ENCODE measurements at regions not wholly inside any gene's neighbourhood (a gene's known extent, or its start where the extent isn't known, plus 50 kb on each side); places are given as distances from the start of the nearest gene placed in this dataset.

DNA sequence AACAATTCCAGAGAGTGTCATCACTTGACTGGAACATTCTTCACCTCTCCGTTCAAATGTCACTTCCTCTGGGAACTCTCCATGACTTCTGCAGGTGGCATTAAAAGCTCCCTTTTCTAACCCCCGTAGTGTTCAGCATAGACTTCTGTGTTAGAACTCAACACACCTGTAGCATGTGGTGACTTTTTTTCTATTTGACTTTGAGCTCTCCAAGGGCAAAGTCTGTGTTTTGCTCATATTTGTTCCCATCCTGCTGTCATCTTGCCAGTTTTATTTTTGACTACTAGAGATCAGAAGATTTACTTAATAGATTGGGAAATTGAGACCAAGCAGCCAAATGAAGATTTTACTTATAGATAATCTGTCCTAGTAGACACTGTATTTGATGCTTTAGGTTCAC is 367.1 kb downstream of the INSC start:
- no peak overlapping the region for H3K4me3 ChIP-seq (ENCODE audit: low read length, poor library complexity, severe bottlenecking)
- H3K9me2 ChIP-seq (replicated peaks; ENCODE audit: low read depth, low read length): no peaks in the 10 kb centered on the region
- H3K9ac ChIP-seq (ENCODE audit: low read depth, low read length, poor library complexity, severe bottlenecking): no peak overlapping the region
- no peaks in the 10 kb centered on the region for H4K20me1 ChIP-seq (ENCODE audit: insufficient read depth, low read length, poor library complexity, severe bottlenecking)
- H3K4me1 ChIP-seq (ENCODE audit: insufficient read depth, low read length, poor library complexity, severe bottlenecking): no peaks in the 10 kb centered on the region
- H3K9me3 ChIP-seq (ENCODE audit: insufficient read depth, low read depth, low read length): no peaks in the 10 kb centered on the region
- no peak overlapping the region for H2AFZ ChIP-seq (ENCODE audit: low read length)
- no peaks in the 10 kb centered on the region for H3K27me3 ChIP-seq (ENCODE audit: insufficient read depth, low read length, poor library complexity, severe bottlenecking)
- H3F3A ChIP-seq (ENCODE audit: low read depth): no peaks in the 10 kb centered on the region
- H3K36me3 ChIP-seq (ENCODE audit: insufficient read depth, low read length): no peaks in the 10 kb centered on the region
- TF ChIP-seq, protein P1, sequence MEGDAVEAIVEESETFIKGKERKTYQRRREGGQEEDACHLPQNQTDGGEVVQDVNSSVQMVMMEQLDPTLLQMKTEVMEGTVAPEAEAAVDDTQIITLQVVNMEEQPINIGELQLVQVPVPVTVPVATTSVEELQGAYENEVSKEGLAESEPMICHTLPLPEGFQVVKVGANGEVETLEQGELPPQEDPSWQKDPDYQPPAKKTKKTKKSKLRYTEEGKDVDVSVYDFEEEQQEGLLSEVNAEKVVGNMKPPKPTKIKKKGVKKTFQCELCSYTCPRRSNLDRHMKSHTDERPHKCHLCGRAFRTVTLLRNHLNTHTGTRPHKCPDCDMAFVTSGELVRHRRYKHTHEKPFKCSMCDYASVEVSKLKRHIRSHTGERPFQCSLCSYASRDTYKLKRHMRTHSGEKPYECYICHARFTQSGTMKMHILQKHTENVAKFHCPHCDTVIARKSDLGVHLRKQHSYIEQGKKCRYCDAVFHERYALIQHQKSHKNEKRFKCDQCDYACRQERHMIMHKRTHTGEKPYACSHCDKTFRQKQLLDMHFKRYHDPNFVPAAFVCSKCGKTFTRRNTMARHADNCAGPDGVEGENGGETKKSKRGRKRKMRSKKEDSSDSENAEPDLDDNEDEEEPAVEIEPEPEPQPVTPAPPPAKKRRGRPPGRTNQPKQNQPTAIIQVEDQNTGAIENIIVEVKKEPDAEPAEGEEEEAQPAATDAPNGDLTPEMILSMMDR (conservative IDR thresholded peaks at IDR 0.05; ENCODE audit: low read length): no peak
- no peak for TF ChIP-seq EZH2phosphoT487 (IDR thresholded peaks at IDR 0.05; ENCODE audit: borderline replicate concordance)
- H3K4me2 ChIP-seq (ENCODE audit: low read depth, low read length, poor library complexity, severe bottlenecking): no peak overlapping the region
- H3K79me2 ChIP-seq (ENCODE audit: insufficient read depth, low read length): no peaks in the 10 kb centered on the region

- Histone ChIP-seq H3K27me3 (ENCODE audit: insufficient read depth, low read length, poor library complexity, severe bottlenecking) (no peaks in the 10 kb centered on the region), H3K4me1 (ENCODE audit: insufficient read depth, low read length, poor library complexity, severe bottlenecking) (no peaks in the 10 kb centered on the region), H3K9me2 (replicated peaks; ENCODE audit: low read depth, low read length) (no peaks in the 10 kb centered on the region), H3K4me3 (ENCODE audit: low read length, poor library complexity, severe bottlenecking) (no peak overlapping the region), H3K9ac (ENCODE audit: low read depth, low read length, poor library complexity, severe bottlenecking) (no peak overlapping the region), H3F3A (ENCODE audit: low read depth) (no peaks in the 10 kb centered on the region), H3K79me2 (ENCODE audit: insufficient read depth, low read length) (no peaks in the 10 kb centered on the region), H2AFZ (ENCODE audit: low read length) (no peak overlapping the region), H3K9me3 (ENCODE audit: insufficient read depth, low read depth, low read length) (no peaks in the 10 kb centered on the region), H4K20me1 (ENCODE audit: insufficient read depth, low read length, poor library complexity, severe bottlenecking) (no peaks in the 10 kb centered on the region), H3K4me2 (ENCODE audit: low read depth, low read length, poor library complexity, severe bottlenecking) (no peak overlapping the region), H3K36me3 (ENCODE audit: insufficient read depth, low read length) (no peaks in the 10 kb centered on the region)
- TF ChIP-seq, protein P1 (conservative IDR thresholded peaks at IDR 0.05; ENCODE audit: low read length): no peak
These were observed 368.5 kb downstream of the INSC start for GRCh38 chr11:15483205-15483604.

DNA sequence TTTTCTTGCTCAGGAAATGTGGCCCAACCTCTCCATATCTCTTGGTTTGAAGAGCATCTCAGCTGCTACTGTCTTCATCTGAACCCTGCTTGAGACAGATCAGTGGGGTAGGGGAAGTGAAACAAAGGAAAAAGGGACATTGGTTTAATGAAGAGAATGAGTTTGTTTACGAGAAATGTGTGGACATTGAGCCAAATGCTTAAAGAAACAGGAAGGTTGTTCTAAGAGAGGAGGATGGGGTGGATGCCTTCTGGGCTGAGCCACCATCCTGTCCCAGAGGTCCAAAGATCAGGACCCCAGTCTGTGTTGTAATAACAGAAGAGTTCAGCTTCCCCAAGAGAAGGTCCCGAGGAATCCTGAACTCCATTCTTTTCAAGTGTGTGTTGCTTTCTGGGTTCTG is 369.7 kb downstream of the INSC start:
- Histone ChIP-seq H3K4me3 (ENCODE audit: low read length, poor library complexity, severe bottlenecking) (no peak overlapping the region), H4K20me1 (ENCODE audit: insufficient read depth, low read length, poor library complexity, severe bottlenecking) (no peaks in the 10 kb centered on the region), H3K4me2 (ENCODE audit: low read depth, low read length, poor library complexity, severe bottlenecking) (no peak overlapping the region), H3K4me1 (ENCODE audit: insufficient read depth, low read length, poor library complexity, severe bottlenecking) (no peaks in the 10 kb centered on the region), H3K9me2 (replicated peaks; ENCODE audit: low read depth, low read length) (no peaks in the 10 kb centered on the region), H3K79me2 (ENCODE audit: insufficient read depth, low read length) (no peaks in the 10 kb centered on the region), H3K9me3 (ENCODE audit: insufficient read depth, low read depth, low read length) (no peaks in the 10 kb centered on the region), H2AFZ (ENCODE audit: low read length) (no peak overlapping the region), H3K36me3 (ENCODE audit: insufficient read depth, low read length) (no peaks in the 10 kb centered on the region), H3F3A (ENCODE audit: low read depth) (no peaks in the 10 kb centered on the region), H3K9ac (ENCODE audit: low read depth, low read length, poor library complexity, severe bottlenecking) (no peak overlapping the region), H3K27me3 (ENCODE audit: insufficient read depth, low read length, poor library complexity, severe bottlenecking) (no peaks in the 10 kb centered on the region)
- no peak for TF ChIP-seq EZH2phosphoT487 (IDR thresholded peaks at IDR 0.05; ENCODE audit: borderline replicate concordance)
- TF ChIP-seq, protein P1 (conservative IDR thresholded peaks at IDR 0.05; ENCODE audit: low read length): no peak
